Stimulated activated CD4-positive, alpha-beta T cell treated with anti-CD3 and anti-CD28 coated beads, Interleukin-4, amount 100 ng/mL, for 48 hours (primary cell): ENCODE measurements at regions not wholly inside any gene's neighbourhood (a gene's known extent, or its start where the extent isn't known, plus 50 kb on each side); places are given as distances from the start of the nearest gene placed in this dataset.

Source experiments
- DNase-seq, 2 donors: peaks; one replicate each; pipeline ENCODE4 v3.0.0-alpha.2; 2020; ENCODE audit warnings: low read depth in 2 of 2

DNA sequence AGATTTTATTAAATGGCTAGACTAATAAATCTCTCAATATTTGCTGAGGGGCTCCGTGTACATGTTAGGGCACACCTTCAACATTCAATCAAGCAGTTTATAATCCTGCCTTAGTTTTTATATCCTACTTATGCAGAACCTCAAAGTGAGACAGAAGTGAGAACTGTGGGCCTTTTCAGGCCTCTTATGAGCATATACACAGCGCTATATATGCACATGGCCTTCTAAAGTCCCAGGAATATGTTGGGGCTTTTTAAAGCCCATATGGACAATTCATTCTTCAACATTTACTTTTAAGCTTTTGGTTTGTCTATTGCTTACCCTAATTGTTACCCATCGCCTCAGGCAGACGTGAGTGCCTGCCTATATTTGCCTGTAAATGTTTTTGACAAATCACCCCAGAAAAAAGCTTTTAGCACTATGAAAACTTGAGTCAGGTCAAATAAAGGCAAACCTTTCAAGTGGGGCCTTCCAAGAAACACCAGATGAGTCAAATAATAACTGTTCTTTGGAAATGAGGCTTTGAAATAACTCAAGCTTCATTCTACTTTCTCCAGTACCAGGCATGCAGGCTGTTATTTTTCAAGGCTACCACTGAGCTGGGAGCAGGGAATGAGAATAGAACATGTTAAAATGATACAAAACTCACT, 58.2 kb downstream of the ESM1 start:
- no peak for DNase-seq

DNA sequence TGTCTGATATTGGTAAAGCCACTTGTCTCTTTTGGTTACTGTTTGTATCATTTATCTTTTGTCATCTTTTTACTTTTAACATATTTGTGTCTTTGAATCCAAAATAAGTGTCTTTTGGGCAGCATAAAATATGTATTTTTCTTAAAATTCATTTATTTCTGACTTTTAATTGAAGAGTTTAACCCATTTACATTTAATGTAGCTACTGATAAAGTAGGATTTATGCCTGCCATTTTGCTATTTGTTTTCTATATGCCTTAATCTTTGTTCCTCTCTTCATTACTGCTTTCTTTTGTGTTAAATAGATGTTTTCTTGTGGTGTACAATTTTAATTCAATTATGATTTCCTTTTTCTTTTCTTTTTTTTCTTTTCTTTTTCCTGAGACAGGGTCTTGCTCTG, 60.9 kb downstream of the ESM1 start:
- DNase-seq, result no peak

DNA sequence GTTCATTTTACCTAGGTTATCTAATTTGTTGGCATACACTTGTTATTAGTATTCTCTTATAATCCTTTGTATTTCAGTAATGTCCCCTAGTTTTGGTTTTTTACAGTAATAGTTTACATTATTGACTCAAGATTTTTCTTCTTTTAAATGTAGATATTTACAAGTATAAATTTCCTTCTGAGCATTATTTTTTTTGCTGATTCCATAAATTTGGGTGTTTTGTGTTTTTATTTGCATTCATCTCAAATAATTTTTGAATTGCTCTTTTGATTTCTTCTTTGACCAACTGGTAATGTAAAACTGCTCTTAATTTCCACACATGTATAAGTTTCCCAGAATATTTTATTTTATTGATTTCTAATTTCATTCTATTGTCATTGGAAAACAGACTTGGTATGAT, 68.1 kb downstream of the ESM1 start:
- DNase-seq, result no peak

DNA sequence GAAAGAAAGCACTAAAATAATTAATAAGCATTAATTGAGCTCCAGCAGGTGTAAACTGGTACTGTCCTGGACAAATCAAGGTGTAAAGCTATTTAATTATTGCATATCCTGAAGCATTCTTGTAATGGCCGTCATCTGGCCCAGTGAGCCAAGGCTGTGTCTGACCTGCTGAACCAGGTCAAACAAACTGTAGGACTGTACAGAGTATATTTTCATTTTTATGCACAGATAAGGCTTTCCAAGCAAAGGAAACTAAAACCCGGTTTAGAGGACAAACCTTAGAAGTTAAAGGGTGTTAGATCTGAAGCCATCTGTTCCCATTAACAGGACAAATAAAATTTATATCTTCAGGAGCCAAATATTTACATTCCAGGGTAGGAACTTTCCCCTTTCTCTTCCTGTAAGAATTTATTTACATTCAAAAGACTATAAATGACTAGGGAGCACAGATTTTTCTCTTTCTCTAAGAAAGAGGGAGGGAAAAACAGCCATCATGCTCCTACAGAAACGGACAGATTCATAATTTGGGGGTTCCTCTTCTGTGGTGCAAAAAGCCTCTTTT, 69.8 kb downstream of the ESM1 start:
- DNase-seq, result no peak

DNA sequence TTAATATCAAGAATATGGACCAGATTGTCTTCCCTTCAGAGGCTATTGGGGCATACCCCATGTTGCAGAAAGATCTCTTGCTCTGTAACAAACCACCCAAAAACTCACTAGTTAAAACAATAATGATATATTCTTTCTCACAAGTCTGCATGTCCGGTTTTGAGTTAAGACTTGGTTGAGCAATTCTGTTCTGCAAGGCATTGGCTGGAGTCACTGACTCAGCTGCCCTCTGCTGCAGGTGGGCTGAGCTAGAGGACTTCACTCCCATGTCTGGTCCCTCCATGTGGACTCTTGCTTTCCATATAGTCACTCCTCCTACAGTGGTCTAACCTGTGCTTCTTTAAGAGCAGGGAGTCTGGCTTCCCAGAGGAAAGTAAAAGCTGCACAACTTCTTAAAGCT, 73.4 kb downstream of the ESM1 start:
- no peak for DNase-seq

DNA sequence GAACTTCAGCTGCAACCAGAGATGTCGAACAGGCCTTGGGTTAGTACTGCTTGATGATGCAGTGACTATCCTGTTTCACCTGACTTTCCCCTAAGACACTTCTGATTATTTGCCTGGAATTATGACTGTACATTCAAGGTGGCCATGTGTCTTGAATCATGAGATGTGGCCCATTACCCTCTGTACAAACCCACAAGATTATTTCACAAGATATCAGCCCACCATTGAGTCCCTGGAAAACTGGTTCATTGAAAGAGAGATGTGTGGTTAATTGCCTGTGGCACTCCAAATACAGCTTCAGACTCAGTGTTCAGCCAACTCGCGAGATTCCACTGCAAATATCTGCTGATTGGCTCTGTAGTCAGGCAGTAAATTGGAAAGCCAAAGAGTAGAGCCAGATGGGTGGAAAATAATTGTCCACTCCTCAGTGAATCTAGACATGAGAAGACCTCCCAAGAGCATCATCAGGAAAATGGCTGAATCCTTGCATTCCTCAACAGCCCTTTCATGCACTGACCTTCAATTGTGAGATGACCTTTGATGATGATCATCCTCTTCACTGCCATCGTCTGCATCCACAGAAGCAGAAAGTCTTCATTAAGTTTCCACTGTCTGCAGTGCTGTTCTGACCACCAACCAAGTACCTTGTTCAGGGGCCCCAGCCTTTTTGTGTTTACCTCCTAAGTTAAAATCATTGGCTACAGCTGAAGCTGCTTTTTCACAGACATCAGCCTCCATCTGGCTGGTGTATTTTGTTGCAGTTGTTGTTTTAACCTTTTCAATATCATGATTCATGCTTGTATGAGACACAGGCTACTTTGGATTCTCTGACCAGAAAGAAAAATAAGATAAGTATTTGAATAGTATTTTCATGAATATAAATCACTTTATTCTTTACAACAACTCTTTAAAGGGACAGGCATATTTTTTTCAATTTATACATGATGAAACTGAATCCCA, 75.2 kb downstream of the ESM1 start:
- no peak for DNase-seq

DNA sequence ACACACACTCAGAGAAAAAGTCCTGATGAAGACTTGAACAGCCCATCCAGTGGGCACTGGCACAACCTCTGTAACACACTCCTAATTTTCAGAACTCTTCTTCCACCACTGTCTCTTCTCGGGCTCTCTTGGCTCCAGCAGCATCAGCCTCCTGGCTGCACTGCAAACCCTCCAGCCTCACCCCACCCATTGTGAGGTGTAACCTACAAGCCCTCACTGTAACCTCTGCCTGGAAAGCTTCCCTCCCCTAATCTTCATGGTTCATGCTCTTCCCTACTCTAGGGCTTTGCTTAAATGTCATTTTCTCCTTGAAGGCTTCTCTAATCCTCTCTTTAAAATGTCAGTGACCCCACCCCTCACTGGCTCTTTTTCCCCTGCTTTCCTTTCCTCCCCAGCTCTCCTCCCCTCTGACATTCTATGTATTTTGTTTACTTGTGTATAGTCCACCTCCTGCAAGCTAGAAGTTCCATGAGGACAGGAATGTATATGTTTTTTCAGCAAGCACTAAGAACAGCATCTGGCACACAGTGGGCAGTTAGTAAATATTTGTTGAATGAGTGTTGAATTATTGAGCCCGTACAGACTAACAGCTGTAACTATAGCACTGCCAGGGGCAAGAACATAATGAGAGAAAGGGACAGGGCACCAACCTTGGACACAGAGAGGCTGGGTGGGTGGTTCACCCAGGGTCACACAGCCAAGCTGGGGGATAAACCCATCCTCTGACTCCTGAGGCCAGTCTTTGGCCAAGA, 76.4 kb downstream of the ESM1 start:
- no peak for DNase-seq

DNA sequence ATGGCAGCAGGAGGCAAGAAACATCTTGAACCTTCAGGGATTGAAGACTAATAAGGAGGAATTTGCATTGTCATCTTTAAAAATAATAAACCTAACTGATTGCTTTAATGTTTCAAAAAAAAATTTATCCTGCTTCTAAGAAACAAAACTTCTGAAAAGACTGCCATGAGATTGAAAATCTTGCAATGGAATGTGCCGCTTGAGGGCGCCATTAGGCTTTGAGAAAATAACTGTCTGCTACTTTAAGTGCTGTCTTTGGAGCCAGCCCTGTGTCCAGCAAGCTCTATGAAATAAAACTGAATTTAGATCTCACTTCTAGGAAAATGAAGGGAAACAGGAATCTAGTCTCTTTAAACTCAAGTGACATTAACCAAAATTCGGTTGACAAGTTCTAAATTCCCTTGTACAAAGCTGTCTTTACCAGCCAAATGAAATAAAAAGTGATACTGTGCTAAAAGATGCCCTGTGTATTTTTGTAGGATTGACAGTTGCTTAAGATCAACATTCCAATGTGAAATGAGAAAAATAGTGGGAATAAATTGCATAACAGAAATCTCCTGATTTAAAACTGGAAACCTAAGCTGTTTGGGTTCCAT, 79.4 kb downstream of the ESM1 start:
- peak; percentile 54 to 67 for DNase-seq

DNA sequence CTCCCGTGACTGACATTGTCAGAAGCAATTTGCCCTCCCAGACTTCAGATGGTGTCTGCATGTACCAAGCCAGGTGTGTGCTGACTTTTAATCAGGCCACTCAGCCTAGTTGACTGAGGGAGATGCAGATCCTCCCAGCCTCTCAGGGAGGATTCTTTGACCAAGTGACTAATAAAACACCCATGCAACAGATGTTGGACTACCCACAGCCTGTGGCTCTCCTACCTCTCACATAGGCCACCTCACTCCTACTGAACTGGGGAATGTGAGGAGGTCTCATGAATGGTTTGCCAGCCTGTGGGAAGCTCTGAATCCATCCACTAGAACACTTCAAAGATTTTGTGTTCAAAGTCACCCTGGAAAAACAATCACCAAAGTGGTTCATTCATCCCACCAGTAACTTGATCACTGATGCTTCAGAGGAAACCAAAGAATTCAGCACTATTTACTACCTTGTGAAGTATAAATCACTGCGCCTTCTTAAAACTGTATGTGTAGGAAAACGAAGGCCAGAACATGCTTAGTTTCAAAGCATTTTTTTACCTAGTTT, 80.1 kb downstream of the ESM1 start:
- no peak for DNase-seq

DNA sequence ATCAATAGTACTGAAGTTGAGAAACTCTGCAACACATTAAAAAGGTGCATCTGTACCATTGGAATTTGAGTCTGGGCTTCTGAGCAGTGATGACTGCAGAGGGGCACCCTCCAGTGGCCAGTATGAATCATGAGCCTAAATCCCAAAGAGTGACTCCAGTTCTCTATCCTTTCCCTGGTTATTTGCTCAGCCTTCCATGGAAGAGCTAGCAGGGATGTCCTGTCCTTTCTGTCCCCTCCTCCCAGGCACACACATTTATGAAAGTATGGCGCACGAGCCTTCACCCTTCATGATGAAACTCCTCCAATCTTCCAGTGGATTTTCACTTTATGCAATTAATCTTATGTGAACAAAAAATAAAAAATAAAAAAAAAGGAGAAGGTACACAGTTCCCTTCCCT, 81.0 kb downstream of the ESM1 start:
- no peak for DNase-seq

DNA sequence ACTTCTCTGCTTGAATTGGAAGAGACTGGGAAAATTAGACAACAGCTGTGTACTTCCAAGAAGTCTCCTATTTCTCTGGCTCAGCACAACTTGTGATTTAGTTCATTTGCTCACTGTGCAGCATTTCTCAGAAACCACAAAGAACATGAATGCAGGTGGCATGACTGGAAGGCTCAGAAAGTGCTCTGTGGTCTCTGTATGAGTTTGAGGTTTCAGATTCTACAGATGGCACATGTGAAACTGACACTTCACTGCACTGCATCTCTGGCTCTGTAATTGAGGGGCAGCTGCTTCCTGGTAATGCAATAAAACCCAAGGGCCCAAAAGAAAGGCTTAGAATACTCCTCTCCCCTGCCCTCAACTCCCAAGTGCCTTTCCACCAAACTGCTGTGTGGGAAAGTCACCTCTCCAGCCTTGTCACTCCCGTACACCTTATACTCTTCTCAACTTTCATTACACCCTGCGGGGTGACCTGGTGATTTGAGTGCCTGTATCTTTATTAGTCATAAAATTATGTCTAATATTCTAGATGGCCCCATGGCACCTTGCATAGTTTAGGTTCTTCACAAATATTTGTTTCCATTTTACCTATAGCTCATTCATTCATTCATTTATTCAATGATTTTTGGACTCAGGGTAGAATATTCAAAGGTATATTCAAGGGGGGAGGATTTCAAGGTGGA, 82.5 kb downstream of the ESM1 start:
- DNase-seq, result peak; percentile 13 to 40

DNA sequence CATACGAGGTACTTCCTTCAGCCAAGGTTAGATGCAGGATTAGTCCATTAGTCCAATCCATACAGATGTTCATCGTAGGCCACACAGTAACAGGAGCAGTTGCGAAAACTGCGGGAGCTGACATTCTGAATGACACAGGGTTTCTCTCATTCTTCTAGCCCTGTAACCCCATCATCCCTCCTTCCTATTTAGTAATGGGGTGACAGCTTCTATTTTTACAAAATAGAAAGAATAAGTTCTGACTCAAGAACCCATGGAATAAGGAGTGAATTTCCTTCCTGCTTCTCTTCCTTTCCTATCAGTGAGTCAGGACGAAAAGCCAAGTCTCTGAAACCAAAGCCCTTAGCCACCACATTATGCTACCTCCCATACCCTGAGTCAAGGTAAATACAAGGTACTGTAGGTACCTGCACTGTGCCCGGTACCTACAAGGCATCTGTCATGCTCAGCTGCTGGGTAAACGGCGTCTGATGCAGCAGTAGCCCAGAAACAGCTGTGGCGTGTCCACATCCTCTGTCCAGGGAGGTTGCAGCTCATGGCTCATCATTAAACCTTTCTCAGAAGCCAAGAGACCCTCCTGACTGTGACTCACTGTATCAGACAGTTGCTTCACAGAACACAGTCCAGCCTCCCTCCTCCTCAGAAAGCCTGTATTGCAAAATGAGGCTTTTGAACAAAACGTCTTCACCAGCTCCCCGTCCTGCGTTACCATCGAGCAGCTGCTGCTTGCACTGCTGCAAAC, 84.2 kb downstream of the ESM1 start:
- no peak for DNase-seq

DNA sequence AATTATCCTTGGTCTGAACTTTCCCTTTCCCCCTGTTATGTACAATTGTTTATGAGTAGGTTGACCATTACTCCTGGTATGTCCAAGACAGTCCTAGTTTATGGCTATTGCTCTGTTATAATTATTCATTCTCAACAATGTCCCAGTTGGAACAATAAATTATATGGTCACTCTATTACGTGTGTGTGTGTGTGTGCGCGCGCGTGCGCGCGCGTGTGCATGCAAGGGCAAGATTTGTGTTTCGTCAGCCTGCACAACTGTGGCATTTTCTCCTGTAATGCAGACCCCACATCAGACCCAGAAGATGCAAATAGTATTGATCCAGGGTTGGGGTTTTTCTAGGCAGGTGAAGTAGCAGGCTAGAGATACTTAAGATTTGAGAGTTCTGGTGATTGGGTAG, 88.4 kb downstream of the ESM1 start:
- no peak for DNase-seq

DNA sequence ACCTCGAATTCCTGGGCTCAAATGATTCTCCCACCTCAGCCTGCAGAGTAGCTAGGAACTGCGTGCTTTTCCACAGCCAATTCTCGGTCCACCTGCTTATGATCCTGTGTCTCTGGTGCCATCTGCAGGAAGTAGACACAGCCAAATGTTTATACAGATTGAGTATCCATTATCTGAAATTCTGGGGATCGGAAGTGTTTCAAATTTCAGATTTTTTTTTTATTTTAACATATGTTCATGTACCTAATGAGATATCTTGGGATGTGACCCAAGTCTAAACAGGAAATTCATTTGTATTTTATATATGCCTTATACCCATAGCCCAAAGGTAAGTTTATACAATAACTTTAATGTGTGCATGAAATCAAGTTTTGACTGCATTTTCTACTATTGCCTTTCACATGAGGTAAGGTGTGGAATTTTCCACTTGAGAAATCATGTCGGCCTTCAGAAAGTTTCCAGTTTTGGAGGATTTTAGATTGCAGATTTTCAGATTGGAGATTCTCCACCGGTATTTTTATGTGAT, 89.5 kb downstream of the ESM1 start:
- DNase-seq, result no peak

DNA sequence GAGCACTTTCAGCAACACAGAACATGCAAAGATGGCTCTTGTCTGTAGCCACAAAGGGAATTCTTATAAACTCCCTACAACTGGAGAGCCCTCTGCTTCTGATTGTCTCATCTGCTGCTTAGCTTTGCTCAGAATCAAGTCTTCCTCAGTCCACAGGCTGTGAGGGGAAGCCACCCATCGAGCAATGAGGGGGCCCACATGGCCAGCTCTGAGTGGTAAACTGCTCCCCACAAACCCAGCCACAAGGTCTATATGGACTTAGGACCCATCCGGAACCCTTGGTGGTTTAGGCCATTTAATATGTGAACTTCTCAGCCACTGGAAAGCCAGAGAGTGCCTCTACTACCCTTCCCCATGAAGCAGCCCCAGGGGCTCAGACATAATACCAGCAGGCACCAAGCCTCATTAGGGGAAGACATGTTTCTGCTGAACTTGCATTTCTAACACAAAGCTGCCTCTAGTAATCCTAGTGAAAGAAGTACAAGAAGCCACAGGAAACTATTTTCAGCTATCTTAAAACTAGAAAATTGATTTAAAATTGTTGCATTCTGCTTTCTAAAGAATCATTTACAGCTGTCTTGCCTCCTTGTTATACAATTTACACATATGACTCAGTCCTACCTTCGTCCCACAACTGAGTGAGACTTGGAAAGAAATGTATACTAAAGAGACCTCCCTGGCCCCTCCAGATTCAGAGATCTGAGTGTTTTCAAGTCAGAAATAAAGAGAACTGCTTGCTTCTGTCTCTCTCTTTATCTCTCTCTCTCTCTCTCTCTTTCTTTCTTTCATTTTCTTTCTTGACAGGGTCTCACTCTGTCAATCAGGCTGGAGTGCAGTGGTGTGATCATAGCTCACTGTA, 90.2 kb downstream of the ESM1 start:
- DNase-seq, result no peak

DNA sequence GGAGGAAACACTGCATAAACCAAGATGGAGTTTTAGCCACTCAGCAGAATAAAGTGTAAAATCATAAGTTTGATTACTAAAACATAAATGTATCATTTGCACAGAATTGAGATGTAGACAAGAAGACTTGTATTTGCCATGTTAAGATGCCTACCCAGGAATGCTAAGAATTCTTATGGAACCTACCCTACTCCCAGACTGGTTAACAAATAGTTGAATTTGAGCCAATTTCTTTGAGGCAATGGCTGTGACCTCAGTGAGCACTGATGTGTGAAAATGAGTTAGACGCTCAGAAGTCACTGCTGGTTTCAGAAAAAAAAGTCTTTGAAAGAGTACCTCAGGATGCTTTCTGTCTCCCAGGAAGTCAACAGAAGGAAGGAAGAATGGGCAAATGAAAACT, 95.6 kb downstream of the ESM1 start:
- no peak for DNase-seq

DNA sequence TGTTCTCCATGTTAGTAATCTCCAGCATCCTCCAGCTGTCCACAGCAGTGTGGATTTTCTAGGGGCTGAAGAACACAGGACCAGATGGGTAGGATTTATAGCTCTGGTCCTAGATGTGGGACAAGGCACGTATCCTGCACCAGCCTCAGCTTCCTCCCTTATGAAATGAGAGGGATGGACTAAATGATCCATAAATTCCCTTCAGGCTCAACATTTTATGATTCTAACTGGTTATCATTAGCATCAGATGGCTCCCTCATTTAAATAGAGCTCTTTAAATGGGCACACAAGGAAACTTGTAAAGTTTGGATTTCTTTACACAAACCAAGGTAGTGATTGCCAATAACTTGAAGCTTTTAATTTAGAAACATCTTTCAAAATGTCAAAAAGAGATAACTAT, 97.7 kb downstream of the ESM1 start:
- DNase-seq, result no peak

DNA sequence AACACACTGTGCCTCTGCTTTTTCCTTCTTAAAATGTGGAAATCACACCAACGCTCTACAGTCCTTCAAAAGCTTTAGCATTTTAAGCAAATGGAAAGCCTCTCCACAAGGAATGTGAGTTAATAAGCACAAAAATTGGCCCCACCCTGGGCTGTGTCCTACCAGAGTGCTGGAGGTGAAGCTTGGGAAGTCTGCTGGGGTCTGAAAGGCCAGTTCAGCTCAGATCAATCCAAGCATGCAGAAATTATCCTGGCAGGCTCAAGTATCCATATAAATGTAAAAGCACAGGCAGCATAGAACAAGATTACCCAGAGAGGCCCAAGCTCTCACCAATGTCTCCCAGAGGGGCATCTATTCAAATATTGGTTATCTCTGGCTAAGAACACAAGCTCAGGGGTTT, 98.5 kb downstream of the ESM1 start:
- DNase-seq, result no peak

DNA sequence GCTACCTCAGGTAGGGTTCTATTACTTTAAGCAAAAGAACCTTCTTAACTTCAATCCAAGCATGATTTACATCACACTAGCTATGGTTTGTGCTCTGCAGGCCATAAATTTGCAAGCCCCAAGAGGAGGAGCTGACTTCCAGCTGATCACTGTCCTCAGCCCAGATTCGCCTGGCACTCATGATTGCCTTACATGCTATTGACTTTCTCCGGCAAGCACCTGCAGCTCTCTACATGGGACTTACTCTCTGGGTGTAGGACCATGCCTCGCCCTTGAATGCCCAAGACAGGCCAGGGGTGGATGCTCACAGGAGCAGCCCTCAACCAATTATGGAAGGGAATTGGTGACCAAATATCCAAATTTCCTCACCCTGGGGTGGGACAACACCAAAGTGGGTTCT, 99.8 kb downstream of the ESM1 start:
- no peak for DNase-seq
